Thoracic aorta (tissue), 2 donors: ENCODE measurements at regions not wholly inside any gene's neighbourhood (a gene's known extent, or its start where the extent isn't known, plus 50 kb on each side); places are given as distances from the start of the nearest gene placed in this dataset.
"Not testable (repeated sequence)": the region's sequence is repeated elsewhere in the genome, so short reads cannot be mapped to it uniquely, and the experiment has no call there.

Experiments
- ATAC-seq: fragments of 150-250 bp; one replicate; pipeline ENCODE4 v1.8.0; 2017; ENCODE audit warnings: low read depth; ENCODE audit not compliant: insufficient number of reproducible peaks, low FRiP score
- DNase-seq: peaks from one replicate; pipeline ENCODE4 v3.0.0-alpha.2; 2020; ENCODE audit warnings: low spot score
- H3K27ac ChIP-seq, 2 donors: fragments of 200-600 bp; sonication (generic); 1 replicate in 1 of 2; 2 replicates in 1 of 2; pipeline ENCODE4 v1.5.1; 2016; ENCODE audit warnings: mild to moderate bottlenecking in 2 of 2, moderate library complexity in 2 of 2
- H3K27me3 ChIP-seq: fragments of 200-600 bp; sonication (generic); replicated peaks from 2 replicates; pipeline ENCODE4 v1.6.0; 2016; ENCODE audit warnings: mild to moderate bottlenecking; ENCODE audit not compliant: insufficient read depth
- H3K36me3 ChIP-seq: fragments of 200-600 bp; sonication (generic); one replicate; pipeline ENCODE4 v1.5.1; 2016
- H3K4me1 ChIP-seq, 2 donors: fragments of 200-600 bp; sonication (generic); 1 replicate in 1 of 2; 2 replicates in 1 of 2; pipeline versions ENCODE4 v1.5.1 to v1.6.0; 2016; ENCODE audit warnings: low read depth in 2 of 2, mild to moderate bottlenecking in 1 of 2; ENCODE audit not compliant: control insufficient read depth in 1 of 2
- H3K4me3 ChIP-seq: fragments of 200-600 bp; sonication (generic); 2 replicates; pipeline ENCODE4 v1.5.1; 2016; ENCODE audit warnings: mild to moderate bottlenecking
- H3K9me3 ChIP-seq: fragments of 200-600 bp; sonication (generic); 2 replicates; pipeline ENCODE4 v1.5.1; 2016
- CTCF ChIP-seq: fragments of 200-600 bp; sonication (generic); IDR thresholded peaks from one replicate; pipeline ENCODE4 v1.5.1; 2019; ENCODE audit warnings: antibody characterized with exemption

DNA sequence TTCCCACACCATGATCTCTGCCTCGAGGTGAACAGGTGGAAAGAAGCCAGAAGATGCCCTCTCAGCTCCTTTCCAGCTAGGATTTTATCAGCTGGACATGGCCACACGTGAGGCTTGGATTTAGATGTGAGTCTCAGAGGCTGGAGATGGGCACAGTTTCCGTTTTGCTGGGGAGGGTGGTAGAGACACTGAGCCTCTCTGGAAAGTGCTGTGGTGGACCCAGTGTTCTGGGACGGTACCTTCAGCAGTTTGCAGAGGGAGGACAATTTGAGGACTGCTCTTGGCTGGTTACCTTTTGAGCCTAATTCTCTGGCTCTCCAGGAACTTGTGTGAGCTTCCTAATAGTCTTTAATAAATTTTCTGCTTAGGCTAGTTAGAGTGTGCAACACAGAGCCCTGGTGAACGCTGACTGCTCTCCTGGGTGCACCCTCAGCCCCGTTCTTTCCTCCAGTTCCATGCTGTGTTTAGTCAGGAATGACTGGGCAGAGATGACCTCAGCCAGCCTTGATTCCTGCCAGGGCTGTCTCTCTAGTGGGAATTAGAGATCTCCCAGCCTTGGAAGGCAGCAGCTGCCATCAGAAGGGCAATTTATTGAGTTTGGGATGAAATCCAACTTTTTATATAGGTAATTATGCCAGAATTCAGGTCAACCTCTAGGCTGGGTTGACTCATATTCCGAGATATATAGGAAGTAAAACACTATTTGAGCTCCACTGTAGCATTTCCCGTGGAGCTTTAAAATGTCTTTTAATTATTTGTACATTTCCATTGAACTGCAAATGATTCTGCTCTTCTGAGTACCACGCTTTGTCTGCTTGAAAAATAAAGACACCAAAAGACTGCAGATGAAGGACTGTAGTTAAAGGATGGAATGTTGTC lies 103.9 kb downstream of the GATA3 start:
- ATAC-seq (no peak), DNase-seq (no peak)
- Histone ChIP-seq H3K36me3 (no peaks in the 10 kb centered on the region), H3K4me1 (no peaks in the 10 kb centered on the region), H3K4me3 (no peak overlapping the region), H3K27me3 (no peaks in the 10 kb centered on the region), H3K27ac (no peak overlapping the region), H3K9me3 (no peaks in the 10 kb centered on the region)
- TF ChIP-seq CTCF = no peak

- no peak for DNase-seq
- Histone ChIP-seq H3K4me3 (no peak overlapping the region), H3K9me3 (no peaks in the 10 kb centered on the region), H3K27ac (no peak overlapping the region), H3K36me3 (no peaks in the 10 kb centered on the region), H3K27me3 (no peaks in the 10 kb centered on the region), H3K4me1 (no peaks in the 10 kb centered on the region)
- no peak for ATAC-seq
- TF ChIP-seq CTCF = no peak
These were observed 105.1 kb downstream of the GATA3 start for GRCh38 chr10:8159341-8160165.

DNA sequence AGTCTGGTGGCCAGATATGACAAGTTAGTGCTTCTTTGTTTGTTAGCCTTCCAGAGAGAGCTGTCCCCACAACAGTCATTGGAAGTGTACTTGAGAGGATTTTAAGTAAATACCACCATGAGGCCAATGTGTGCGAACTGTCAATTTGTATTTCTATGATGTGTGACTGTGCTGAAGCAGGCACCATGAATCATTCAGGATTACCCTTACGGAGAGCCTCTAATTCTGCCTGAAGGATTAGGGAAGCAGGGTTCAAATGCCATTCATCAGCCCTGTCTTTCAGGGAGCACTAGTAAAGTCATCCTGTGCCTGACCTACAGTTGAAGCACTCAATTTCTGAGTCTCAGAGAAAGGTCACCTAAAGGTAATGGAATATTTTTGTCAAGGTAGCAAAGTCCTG lies 109.3 kb downstream of the GATA3 start:
- H3K4me1 ChIP-seq = no peaks in the 10 kb centered on the region
- no peak for DNase-seq
- no peak for TF ChIP-seq CTCF
- no peak for ATAC-seq
- no peaks in the 10 kb centered on the region for H3K27me3 ChIP-seq
- H3K4me3 ChIP-seq = no peak overlapping the region
- H3K36me3 ChIP-seq = no peaks in the 10 kb centered on the region
- H3K9me3 ChIP-seq = peaks cover 5% of the 10 kb centered on the region
- H3K27ac ChIP-seq = no peak overlapping the region

GRCh38 chr10:8164640-8165039 lies 110.2 kb downstream of the GATA3 start:
- H3K27ac ChIP-seq, H3K4me3 ChIP-seq, H3K36me3 ChIP-seq, ATAC-seq, DNase-seq, H3K9me3 ChIP-seq, H3K27me3 ChIP-seq, H3K4me1 ChIP-seq: not testable (repeated sequence)

DNA sequence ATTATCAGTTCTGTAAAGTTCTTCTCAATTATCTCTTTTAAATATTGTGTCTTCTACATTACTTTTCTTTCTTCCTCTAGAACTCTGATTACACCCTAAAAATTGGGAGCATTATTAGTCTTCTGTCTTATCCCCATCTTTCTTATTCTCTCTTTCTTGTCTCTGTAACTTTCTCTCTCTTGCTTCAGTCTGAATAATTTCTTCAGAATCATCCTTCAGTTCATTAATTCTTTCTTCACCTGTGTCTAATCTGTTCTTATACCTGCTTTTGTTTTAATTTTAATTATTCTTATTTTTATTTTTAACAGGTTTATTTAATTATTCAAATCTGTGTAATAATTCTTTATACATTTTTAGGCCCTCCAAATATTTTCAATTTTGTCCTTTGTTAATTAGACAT lies 114.3 kb downstream of the GATA3 start:
- ATAC-seq (no peak), DNase-seq (no peak)
- no peak for TF ChIP-seq CTCF
- Histone ChIP-seq H3K4me3 (no peak overlapping the region), H3K27ac (no peak overlapping the region), H3K27me3 (no peaks in the 10 kb centered on the region), H3K4me1 (no peaks in the 10 kb centered on the region), H3K36me3 (no peaks in the 10 kb centered on the region), H3K9me3 (peaks cover 5% of the 10 kb centered on the region)
